Keratinocyte (primary cell): ENCODE measurements at regions not wholly inside any gene's neighbourhood (a gene's known extent, or its start where the extent isn't known, plus 50 kb on each side); places are given as distances from the start of the nearest gene placed in this dataset.
A peak's percentile ranks its signal among the peaks of the same experiment; 100 is the strongest.

Source experiments
- DNase-seq: peaks from one replicate; pipeline ENCODE4 v3.0.0-alpha.2; 2011; ENCODE audit warnings: low read depth, missing footprints, low spot score
- FAIRE-seq: peaks from 2 replicates; lab custom pipeline; 2011; peaks lifted over from hg19 to GRCh38; lab: Jason Lieb, UNC
- H2AFZ ChIP-seq: 2 replicates; pipeline ENCODE4 v1.6.0; 2012; ENCODE audit warnings: low read length, control low read depth, inconsistent platforms; ENCODE audit not compliant: control insufficient read depth
- H3K27ac ChIP-seq: 2 replicates; pipeline ENCODE4 v1.5.1; 2011; ENCODE audit warnings: low read length; ENCODE audit not compliant: control insufficient read depth, insufficient read depth
- H3K27me3 ChIP-seq: 3 replicates; pipeline ENCODE4 v1.6.0; 2011; ENCODE audit warnings: low read length; ENCODE audit not compliant: control insufficient read depth, insufficient read depth; ENCODE audit errors: extremely low read depth
- H3K36me3 ChIP-seq, 2 experiments: 2 replicates in 1 of 2; 3 replicates in 1 of 2; pipeline ENCODE4 v1.5.1; 2011; ENCODE audit warnings: low read length in 2 of 2, mild to moderate bottlenecking in 1 of 2; ENCODE audit not compliant: control insufficient read depth in 2 of 2, insufficient read depth in 2 of 2; ENCODE audit errors: extremely low read depth in 1 of 2
- H3K4me1 ChIP-seq: 3 replicates; pipeline ENCODE4 v1.5.1; 2011; ENCODE audit warnings: low read length; ENCODE audit not compliant: control insufficient read depth, insufficient read depth; ENCODE audit errors: extremely low read depth
- H3K4me2 ChIP-seq: 3 replicates; pipeline ENCODE4 v1.6.0; 2011; ENCODE audit warnings: low read depth, low read length; ENCODE audit not compliant: control insufficient read depth, insufficient read depth; ENCODE audit errors: extremely low read depth
- H3K4me3 ChIP-seq, 3 experiments: fragments of 200-600 bp in 1 of 3; sonication (generic) in 1 of 3; 2 replicates in 2 of 3; 3 replicates in 1 of 3; pipeline ENCODE4 v1.5.1; 2011 to 2016; ENCODE audit warnings: low read length in 3 of 3, mild to moderate bottlenecking in 3 of 3, control low read depth in 2 of 3, inconsistent platforms in 1 of 3, low read depth in 1 of 3, mixed read lengths in 1 of 3, mixed run types in 1 of 3, moderate library complexity in 1 of 3; ENCODE audit not compliant: control insufficient read depth in 2 of 3, insufficient read depth in 2 of 3; ENCODE audit errors: extremely low read depth in 1 of 3
- H3K79me2 ChIP-seq: 2 replicates; pipeline ENCODE4 v1.6.0; 2012; ENCODE audit warnings: low read length; ENCODE audit not compliant: control insufficient read depth, insufficient read depth
- H3K9ac ChIP-seq: 3 replicates; pipeline ENCODE4 v1.6.0; 2011; ENCODE audit warnings: low read length; ENCODE audit not compliant: control insufficient read depth, insufficient read depth; ENCODE audit errors: extremely low read depth
- H3K9me1 ChIP-seq: 3 replicates; pipeline ENCODE4 v1.6.0; 2011; ENCODE audit warnings: low read length; ENCODE audit not compliant: control insufficient read depth, insufficient read depth; ENCODE audit errors: extremely low read depth
- H3K9me3 ChIP-seq: 2 replicates; pipeline ENCODE4 v1.5.1; 2012; ENCODE audit warnings: low read depth, low read length; ENCODE audit not compliant: control insufficient read depth
- H4K20me1 ChIP-seq: 3 replicates; pipeline ENCODE4 v1.6.0; 2011; ENCODE audit warnings: low read length; ENCODE audit not compliant: control insufficient read depth, insufficient read depth; ENCODE audit errors: extremely low read depth
- EZH2 ChIP-seq: IDR thresholded peaks from one replicate; pipeline ENCODE4 v1.6.1; 2012; ENCODE audit warnings: inconsistent platforms, mild to moderate bottlenecking, low read length, moderate library complexity
- dilution Hi-C: fragments of 300-500 bp; cut with MboI; formaldehyde crosslinking; loops from one replicate; pipeline ENCODE4 v1.7.0; 2020; ENCODE audit warnings: low sequenced_read_pairs; ENCODE audit not compliant: extremely low pct_ligation_motif_present
- TF ChIP-seq, protein P1 (sequence below), 3 experiments: IDR thresholded peaks in 1 of 3; conservative IDR thresholded peaks in 1 of 3; optimal IDR thresholded peaks in 1 of 3; 2 replicates in 2 of 3; 3 replicates in 1 of 3; pipeline versions ENCODE3 to v1.5.1; 2011; ENCODE audit warnings: low read length in 3 of 3, mild to moderate bottlenecking in 3 of 3, moderate library complexity in 2 of 3, control low read depth in 1 of 3, inconsistent platforms in 1 of 3; ENCODE audit not compliant: insufficient read depth in 2 of 3; ENCODE audit errors: extremely low read depth in 1 of 3

DNA sequence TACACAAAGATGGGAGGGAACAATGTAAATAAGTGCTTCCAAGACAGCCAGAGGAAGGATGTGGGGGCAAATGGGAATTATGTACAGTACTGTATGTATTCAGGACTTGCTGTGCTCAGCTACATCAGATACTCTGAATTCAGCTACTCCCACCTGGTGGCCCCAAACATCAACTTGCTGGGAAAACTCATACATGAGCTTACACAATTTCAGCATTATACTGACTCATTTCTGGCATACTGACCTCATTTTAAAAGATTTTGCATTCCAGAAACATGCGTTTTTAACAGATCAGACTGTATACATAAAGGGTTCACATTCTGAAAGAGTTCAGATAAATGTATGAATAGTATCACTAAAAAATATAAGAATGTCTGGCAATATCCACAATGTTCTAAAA is 59.7 kb downstream of the GPX5 start:
- dilution Hi-C loops, result no loop called here

DNA sequence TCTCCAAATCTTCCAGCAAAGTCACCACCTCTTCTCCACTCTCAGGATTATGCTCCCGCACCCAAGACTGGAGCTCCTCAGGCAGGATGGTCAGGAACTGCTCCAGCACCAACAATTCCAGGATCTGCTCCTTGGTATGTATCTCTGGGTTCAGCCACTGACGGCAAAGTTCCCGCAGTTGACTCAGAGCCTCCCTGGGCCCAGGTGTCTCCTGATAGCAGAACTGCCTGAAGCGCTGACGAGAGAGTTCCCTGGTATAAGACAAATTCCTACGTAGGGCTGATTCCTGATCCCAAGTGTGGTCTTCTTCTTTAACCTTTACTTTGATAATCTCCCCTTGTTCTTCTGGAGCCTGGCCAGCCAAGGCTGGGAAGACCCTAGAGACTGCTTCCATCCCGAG is 60.6 kb downstream of the GPX5 start:
- peak overlapping the region; percentile 74 for H3K27ac ChIP-seq
- H3K4me3 ChIP-seq, result peak overlapping the region; percentile 59 to 87 (median 67)
- H2AFZ ChIP-seq, result peak overlapping the region; percentile 98
- H3K9me1 ChIP-seq, result no peaks in the 10 kb centered on the region
- no peaks in the 10 kb centered on the region for H3K79me2 ChIP-seq
- H3K36me3 ChIP-seq, result no peaks in the 10 kb centered on the region
- H3K27me3 ChIP-seq, result no peaks in the 10 kb centered on the region
- DNase-seq (no peak), FAIRE-seq (no peak)
- H3K4me1 ChIP-seq, result peaks cover 22% of the 10 kb centered on the region
- H3K4me2 ChIP-seq, result peak overlapping the region; percentile 94
- H3K9me3 ChIP-seq, result no peaks in the 10 kb centered on the region
- dilution Hi-C loops, result no loop called here
- no peak for TF ChIP-seq EZH2
- no peaks in the 10 kb centered on the region for H4K20me1 ChIP-seq
- peak overlapping the region; percentile 82 for H3K9ac ChIP-seq

More for the DNA sequence above, 59.7 kb downstream of the GPX5 start:
- no peak for TF ChIP-seq EZH2
- TF ChIP-seq, protein P1, sequence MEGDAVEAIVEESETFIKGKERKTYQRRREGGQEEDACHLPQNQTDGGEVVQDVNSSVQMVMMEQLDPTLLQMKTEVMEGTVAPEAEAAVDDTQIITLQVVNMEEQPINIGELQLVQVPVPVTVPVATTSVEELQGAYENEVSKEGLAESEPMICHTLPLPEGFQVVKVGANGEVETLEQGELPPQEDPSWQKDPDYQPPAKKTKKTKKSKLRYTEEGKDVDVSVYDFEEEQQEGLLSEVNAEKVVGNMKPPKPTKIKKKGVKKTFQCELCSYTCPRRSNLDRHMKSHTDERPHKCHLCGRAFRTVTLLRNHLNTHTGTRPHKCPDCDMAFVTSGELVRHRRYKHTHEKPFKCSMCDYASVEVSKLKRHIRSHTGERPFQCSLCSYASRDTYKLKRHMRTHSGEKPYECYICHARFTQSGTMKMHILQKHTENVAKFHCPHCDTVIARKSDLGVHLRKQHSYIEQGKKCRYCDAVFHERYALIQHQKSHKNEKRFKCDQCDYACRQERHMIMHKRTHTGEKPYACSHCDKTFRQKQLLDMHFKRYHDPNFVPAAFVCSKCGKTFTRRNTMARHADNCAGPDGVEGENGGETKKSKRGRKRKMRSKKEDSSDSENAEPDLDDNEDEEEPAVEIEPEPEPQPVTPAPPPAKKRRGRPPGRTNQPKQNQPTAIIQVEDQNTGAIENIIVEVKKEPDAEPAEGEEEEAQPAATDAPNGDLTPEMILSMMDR (optimal IDR thresholded peaks at IDR 0.05 in 1 of 3, IDR thresholded peaks at IDR 0.05 in 1 of 3, conservative IDR thresholded peaks at IDR 0.05 in 1 of 3; ENCODE audit: extremely low read depth in 1 of 3, insufficient read depth in 2 of 3, low read length in 3 of 3), result peak in 2 of 3 experiments; percentile 10
- H3K9me3 ChIP-seq, result no peaks in the 10 kb centered on the region
- H4K20me1 ChIP-seq, result no peaks in the 10 kb centered on the region
- no peak overlapping the region for H3K9ac ChIP-seq
- H3K4me1 ChIP-seq, result peaks cover 22% of the 10 kb centered on the region
- H3K27me3 ChIP-seq, result no peaks in the 10 kb centered on the region
- H3K27ac ChIP-seq, result no peak overlapping the region
- FAIRE-seq, result no peak
- H2AFZ ChIP-seq, result no peak overlapping the region
- no peak overlapping the region for H3K4me3 ChIP-seq
- peak overlapping the region; percentile 94 for H3K4me2 ChIP-seq
- no peak for DNase-seq
- H3K9me1 ChIP-seq, result no peaks in the 10 kb centered on the region
- no peaks in the 10 kb centered on the region for H3K79me2 ChIP-seq
- no peaks in the 10 kb centered on the region for H3K36me3 ChIP-seq
